Upper lobe of left lung (tissue), 4 donors: ENCODE measurements at regions not wholly inside any gene's neighbourhood (a gene's known extent, or its start where the extent isn't known, plus 50 kb on each side); places are given as distances from the start of the nearest gene placed in this dataset.

Experiments used
- CTCF ChIP-seq, 6 experiments: fragments of 450-650 bp in 4 of 6; fragments of 200-600 bp in 2 of 6; sonication (generic) in 2 of 6; IDR thresholded peaks; one replicate each; pipeline ENCODE4 v1.5.1; 2016 to 2019; ENCODE audit warnings: antibody characterized with exemption in 6 of 6
- EP300 ChIP-seq, 4 donors: sonication (generic); formaldehyde crosslinking; IDR thresholded peaks; one replicate each; pipeline ENCODE4 v1.5.1; 2017; ENCODE audit warnings: antibody characterized with exemption in 4 of 4, control low read depth in 2 of 4

- TF ChIP-seq CTCF (IDR thresholded peaks at IDR 0.05), result no peak
- no peak for TF ChIP-seq EP300 (IDR thresholded peaks at IDR 0.05)
These were observed 102.4 kb upstream of the HSF2 start for GRCh38 chr6:122297010-122297409.
